SU-DHL-6 (cell line): ENCODE measurements at regions not wholly inside any gene's neighbourhood (a gene's known extent, or its start where the extent isn't known, plus 50 kb on each side); places are given as distances from the start of the nearest gene placed in this dataset.

Source experiments
- H2AFZ ChIP-seq: fragments of 200-600 bp; sonication (generic); 2 replicates; pipeline ENCODE4 v1.6.1; 2014; ENCODE audit warnings: low read depth, mild to moderate bottlenecking, moderate library complexity, mixed read lengths, antibody characterized with exemption, low read length; ENCODE audit not compliant: severe bottlenecking
- H3F3A ChIP-seq: fragments of 200-600 bp; shearing (Covaris generic); 2 replicates; pipeline ENCODE4 v1.6.0; 2016; ENCODE audit warnings: antibody characterized with exemption, mild to moderate bottlenecking; ENCODE audit not compliant: insufficient read depth
- H3K27ac ChIP-seq: fragments of 200-600 bp; sonication (generic); 2 replicates; pipeline ENCODE4 v1.5.1; 2016; ENCODE audit warnings: low read depth, mild to moderate bottlenecking, low read length, moderate library complexity, mixed read lengths
- H3K27me3 ChIP-seq: fragments of 200-600 bp; sonication (generic), shearing (Covaris generic); 2 replicates; pipeline ENCODE4 v1.6.0; 2014; ENCODE audit warnings: mild to moderate bottlenecking, low read length
- H3K36me3 ChIP-seq: fragments of 200-600 bp; sonication (generic); 2 replicates; pipeline ENCODE4 v1.6.1; 2014; ENCODE audit warnings: mild to moderate bottlenecking, low read length, mixed read lengths
- H3K4me2 ChIP-seq: fragments of 300-600, 200-600 bp; shearing (Covaris generic), sonication (generic); 2 replicates; pipeline ENCODE4 v1.6.0; 2014; ENCODE audit warnings: low read length, low read depth, mild to moderate bottlenecking; ENCODE audit not compliant: poor library complexity, severe bottlenecking
- H3K4me3 ChIP-seq: fragments of 200-600 bp; sonication (generic); 2 replicates; pipeline ENCODE4 v1.5.1; 2014; ENCODE audit warnings: antibody characterized with exemption, low read length, mild to moderate bottlenecking, mixed read lengths; ENCODE audit not compliant: insufficient read depth, poor library complexity, severe bottlenecking
- H3K79me2 ChIP-seq: fragments of 200-600 bp; sonication (generic); 2 replicates; pipeline ENCODE4 v1.6.1; 2014; ENCODE audit warnings: mild to moderate bottlenecking, low read length, moderate library complexity; ENCODE audit not compliant: insufficient read depth
- H3K9ac ChIP-seq: fragments of 200-600 bp; sonication (generic); 2 replicates; pipeline ENCODE4 v1.7.0; 2014; ENCODE audit warnings: mild to moderate bottlenecking, low read length
- H3K9me2 ChIP-seq: fragments of 200-600 bp; sonication (generic); replicated peaks from 2 replicates; pipeline ENCODE4 v1.6.1; 2014; ENCODE audit warnings: low read length; ENCODE audit not compliant: insufficient read depth
- H3K9me3 ChIP-seq: fragments of 200-600 bp; sonication (generic); 2 replicates; pipeline ENCODE4 v1.6.1; 2014; ENCODE audit warnings: low read length, mixed read lengths; ENCODE audit not compliant: insufficient read depth
- H4K20me1 ChIP-seq: fragments of 200-600 bp; sonication (generic); 2 replicates; pipeline ENCODE4 v1.6.1; 2014; ENCODE audit warnings: low read depth, mild to moderate bottlenecking, antibody characterized with exemption, low read length, moderate library complexity, mixed read lengths
- CTCF ChIP-seq: fragments of 200-600 bp; sonication (generic); IDR thresholded peaks from one replicate; pipeline ENCODE4 v1.5.1; 2017; ENCODE audit warnings: antibody characterized with exemption, mild to moderate bottlenecking, low read length, moderate library complexity; ENCODE audit not compliant: insufficient read depth, poor library complexity, severe bottlenecking
- EZH2phosphoT487 ChIP-seq: fragments of 200-600 bp; sonication (generic), shearing (Covaris generic); conservative IDR thresholded peaks from 2 replicates; pipeline ENCODE4 v1.6.1; 2018; ENCODE audit warnings: mild to moderate bottlenecking, antibody characterized with exemption, low read length, moderate library complexity, mixed read lengths

- no peaks in the 10 kb centered on the region for H3K9me3 ChIP-seq
- no peak overlapping the region for H3K4me2 ChIP-seq
- no peaks in the 10 kb centered on the region for H3K9me2 ChIP-seq
- no peaks in the 10 kb centered on the region for H3F3A ChIP-seq
- H3K36me3 ChIP-seq, result no peaks in the 10 kb centered on the region
- no peak overlapping the region for H3K9ac ChIP-seq
- H2AFZ ChIP-seq, result no peak overlapping the region
- TF ChIP-seq CTCF (no peak), EZH2phosphoT487 (no peak)
- H4K20me1 ChIP-seq, result no peaks in the 10 kb centered on the region
- H3K27ac ChIP-seq, result no peak overlapping the region
- H3K27me3 ChIP-seq, result no peaks in the 10 kb centered on the region
- no peaks in the 10 kb centered on the region for H3K79me2 ChIP-seq
- H3K4me3 ChIP-seq, result no peak overlapping the region
Measured at GRCh38 chr2:142581491-142581890, 296.0 kb upstream of the KYNU start.

GRCh38 chr2:142580691-142581090 is 296.8 kb upstream of the KYNU start:
- no peak for TF ChIP-seq CTCF
- TF ChIP-seq EZH2phosphoT487, result no peak

GRCh38 chr2:142575561-142575960 is 301.9 kb upstream of the KYNU start:
- Histone ChIP-seq H3K4me3 (no peak overlapping the region), H2AFZ (no peak overlapping the region), H3K9me3 (no peaks in the 10 kb centered on the region), H3K27ac (no peak overlapping the region), H4K20me1 (no peaks in the 10 kb centered on the region), H3K79me2 (no peaks in the 10 kb centered on the region), H3F3A (no peaks in the 10 kb centered on the region), H3K36me3 (no peaks in the 10 kb centered on the region), H3K4me2 (no peak overlapping the region), H3K27me3 (no peaks in the 10 kb centered on the region), H3K9ac (no peak overlapping the region), H3K9me2 (no peaks in the 10 kb centered on the region)
- no peak for TF ChIP-seq CTCF
- no peak for TF ChIP-seq EZH2phosphoT487

More at GRCh38 chr2:142580691-142581090, 296.8 kb upstream of the KYNU start:
- no peaks in the 10 kb centered on the region for H3F3A ChIP-seq
- H3K27me3 ChIP-seq, result no peaks in the 10 kb centered on the region
- no peaks in the 10 kb centered on the region for H3K79me2 ChIP-seq
- H3K9me3 ChIP-seq, result no peaks in the 10 kb centered on the region
- H3K4me3 ChIP-seq, result no peak overlapping the region
- no peak overlapping the region for H3K4me2 ChIP-seq
- H3K36me3 ChIP-seq, result no peaks in the 10 kb centered on the region
- H3K27ac ChIP-seq, result no peak overlapping the region
- H3K9me2 ChIP-seq, result no peaks in the 10 kb centered on the region
- H4K20me1 ChIP-seq, result no peaks in the 10 kb centered on the region
- H3K9ac ChIP-seq, result no peak overlapping the region
- H2AFZ ChIP-seq, result no peak overlapping the region

- Histone ChIP-seq H3K27me3 (no peaks in the 10 kb centered on the region), H3K36me3 (no peaks in the 10 kb centered on the region), H2AFZ (no peak overlapping the region), H3K4me3 (no peak overlapping the region), H3K9me2 (no peaks in the 10 kb centered on the region), H3K27ac (no peak overlapping the region), H3K79me2 (no peaks in the 10 kb centered on the region), H3K4me2 (no peak overlapping the region), H3K9ac (no peak overlapping the region), H3K9me3 (no peaks in the 10 kb centered on the region), H3F3A (no peaks in the 10 kb centered on the region), H4K20me1 (no peaks in the 10 kb centered on the region)
- TF ChIP-seq EZH2phosphoT487 (no peak), CTCF (no peak)
Measured at GRCh38 chr2:142574388-142574787, 303.1 kb upstream of the KYNU start.
